Middle frontal gyrus (tissue), 1 donor: ENCODE measurements at regions not wholly inside any gene's neighbourhood (a gene's known extent, or its start where the extent isn't known, plus 50 kb on each side); places are given as distances from the start of the nearest gene placed in this dataset.

Source experiments
- DNase-seq: peaks from one replicate; pipeline ENCODE4 v3.0.0-alpha.2; 2015; ENCODE audit warnings: low spot score; ENCODE audit errors: extremely low spot score

DNA sequence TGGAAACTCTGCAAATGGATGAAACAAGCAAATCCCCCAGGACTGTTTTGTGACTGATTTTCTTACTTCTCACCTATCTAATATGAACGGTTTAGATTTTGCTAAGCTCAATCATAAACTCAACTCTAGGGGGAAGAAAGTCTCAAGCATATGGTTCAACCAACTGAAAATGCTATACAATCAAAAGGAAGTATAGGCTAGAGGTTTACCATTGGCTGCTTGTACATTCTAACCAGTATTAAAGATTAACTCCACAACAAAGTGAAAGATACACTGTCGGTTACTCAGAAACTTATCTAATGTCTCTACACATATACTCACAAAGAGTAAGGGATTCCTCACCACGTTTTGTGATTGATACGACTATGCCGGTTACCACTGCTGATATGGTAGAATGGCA is 281.8 kb upstream of the SOX5 start:
- DNase-seq, result no peak

DNA sequence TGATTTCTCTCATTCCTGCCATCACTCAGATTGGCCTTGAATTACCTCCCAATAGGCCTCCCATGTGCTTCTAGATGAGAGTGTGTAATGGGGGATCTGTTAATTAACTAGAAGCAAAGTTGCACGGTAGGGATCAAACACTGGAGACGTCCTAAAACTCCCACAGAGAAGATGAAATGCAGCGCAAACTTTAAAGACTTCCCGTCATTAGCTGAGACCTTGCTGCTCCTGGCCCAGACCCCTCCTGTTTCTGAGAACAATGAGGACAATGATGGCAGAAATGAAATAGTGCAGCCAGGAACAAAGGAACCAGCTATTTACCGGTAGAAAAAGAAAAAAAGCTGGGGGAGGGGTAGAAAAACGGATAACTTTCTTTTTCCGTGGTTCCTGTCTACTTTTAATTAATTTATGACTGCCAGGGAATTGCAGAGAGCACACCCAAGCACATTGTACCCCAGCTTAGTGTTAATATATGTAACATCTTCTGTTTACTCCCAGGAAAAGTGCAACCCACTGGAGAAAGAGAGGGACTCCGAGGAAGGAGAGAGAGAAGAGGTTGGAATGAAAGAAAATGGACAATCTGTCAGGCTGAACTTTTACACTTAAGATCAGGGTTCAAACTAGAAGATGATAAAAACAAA is 280.7 kb upstream of the SOX5 start:
- no peak for DNase-seq

DNA sequence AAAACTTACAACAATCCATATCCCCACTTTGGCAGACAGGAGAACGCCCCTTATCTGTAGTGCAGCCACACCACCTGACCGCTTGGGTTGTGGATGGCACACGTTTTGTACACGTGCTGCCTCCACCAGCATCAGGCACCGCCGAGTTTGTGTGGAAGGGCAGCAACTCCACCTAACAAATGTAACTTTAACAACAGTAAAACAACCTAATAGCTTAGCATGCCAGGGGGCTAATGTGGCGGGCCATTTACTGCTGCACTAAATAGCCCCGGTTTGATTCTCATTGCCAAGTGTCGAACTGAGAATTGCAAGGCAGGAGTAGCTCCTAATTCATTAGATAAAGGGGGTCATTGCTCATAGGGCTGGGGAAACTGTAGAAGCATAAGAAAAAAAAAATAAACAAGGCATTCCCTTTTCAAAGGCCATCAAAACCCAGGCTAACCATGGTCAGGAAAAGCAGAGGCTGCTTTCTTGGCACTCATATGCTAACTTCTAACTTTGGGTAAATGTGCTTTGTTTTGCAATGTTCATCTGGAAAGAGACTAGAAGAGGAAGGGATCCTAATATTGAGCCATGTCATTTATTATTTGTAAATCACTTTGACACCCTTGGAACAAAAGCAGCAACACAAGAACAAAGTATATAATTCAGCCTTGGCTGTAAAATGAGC is 279.7 kb upstream of the SOX5 start:
- DNase-seq, result no peak

DNA sequence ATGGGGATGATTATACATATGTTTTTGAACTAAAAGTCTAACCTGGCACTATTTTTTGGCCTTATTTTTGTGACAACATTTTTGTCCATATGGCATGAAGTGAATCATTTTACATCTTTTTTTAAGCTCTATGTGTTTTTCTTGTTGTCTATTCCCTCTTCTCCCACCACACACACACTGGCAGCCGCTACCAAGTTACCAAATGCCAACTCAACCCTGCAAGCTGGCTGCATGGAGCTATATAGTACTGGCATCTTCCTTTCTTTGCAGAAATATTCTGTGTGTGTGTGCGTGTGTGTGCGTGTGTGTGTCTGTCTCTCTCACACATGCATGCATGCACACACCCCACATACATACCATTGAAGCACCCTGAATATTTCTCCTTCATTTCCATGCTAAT is 278.9 kb upstream of the SOX5 start:
- DNase-seq, result peak; percentile 36

DNA sequence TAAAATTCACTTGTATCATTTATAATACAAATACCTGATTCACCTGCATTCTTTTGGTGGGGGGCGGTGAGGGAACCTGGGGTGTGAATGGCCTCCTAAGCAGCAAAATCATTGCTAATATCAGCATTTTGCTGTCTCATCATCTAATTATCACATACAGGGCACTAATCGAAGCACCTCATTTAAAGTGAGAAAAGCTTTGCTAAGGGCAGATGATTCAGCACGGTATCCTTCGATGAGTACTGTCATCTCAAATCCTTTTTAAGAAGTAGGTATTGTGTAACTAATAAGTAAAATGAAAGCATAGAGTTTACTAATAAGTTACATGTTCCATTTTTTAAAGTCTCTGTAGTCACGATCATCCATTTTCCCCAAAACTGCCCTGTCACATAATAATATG is 278.1 kb upstream of the SOX5 start:
- no peak for DNase-seq

DNA sequence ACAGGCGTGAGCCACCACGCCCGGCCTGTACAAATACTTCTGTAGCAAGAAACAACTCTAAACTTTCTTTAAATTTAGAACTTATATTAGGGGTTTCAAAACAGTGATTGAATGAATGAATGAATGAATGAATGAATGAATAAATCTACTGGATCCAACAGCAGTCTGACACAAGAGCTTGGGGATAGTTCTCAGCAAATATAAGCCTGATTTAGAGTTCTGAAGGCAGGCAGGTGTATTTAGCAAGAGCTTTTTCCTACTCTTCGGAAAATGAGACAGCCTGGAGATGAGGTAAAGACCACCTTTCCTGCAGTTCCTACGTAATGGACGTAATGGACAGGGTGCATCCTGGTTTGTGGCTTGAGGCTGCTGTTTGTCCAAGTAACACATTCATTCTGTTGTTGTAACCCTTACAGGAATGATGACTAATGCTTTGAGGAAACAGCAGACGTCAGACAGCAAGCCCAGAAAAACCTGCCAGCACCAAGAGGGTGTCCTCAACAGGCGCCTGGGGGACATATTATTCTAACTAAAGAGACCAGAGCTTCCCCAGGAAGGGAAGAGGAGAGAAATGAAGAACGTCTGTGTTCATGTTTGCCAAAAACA is 277.4 kb upstream of the SOX5 start:
- no peak for DNase-seq

DNA sequence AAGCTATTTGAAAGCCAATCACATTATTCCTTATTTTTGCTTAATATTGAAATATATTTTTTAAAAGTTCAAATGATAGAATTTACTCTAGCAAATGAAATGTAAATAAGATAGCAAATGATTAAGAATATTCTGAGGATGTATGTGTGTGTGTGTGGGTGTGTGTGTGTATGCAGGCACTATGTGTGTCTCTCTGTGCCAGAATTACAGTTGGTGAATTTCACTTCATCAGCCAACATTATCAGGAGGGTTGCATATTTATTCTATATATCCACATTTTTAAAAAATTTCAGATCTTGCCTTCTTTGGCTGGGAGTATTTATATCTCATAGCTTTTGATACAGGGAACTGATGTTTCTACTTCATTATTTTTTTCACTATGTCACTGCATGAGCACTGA is 274.9 kb upstream of the SOX5 start:
- no peak for DNase-seq

DNA sequence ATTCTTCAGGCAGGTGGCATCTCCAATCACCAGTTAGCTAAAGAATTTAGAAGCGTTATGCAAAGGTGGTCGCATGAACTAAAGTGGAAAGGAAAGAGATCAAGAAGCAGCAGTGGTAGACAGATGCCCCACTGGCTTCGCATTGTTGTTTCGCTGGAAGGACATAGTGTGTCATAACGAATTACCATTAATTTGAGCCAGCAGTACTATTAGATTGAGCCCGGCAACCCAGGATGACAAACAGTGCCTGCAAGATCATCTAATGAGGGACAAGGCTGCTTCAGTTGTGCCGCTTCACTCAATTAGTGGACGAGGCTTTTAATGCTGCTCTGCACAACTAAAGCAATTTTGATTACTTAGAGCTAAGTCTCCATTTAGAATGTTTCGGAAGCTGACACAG is 274.5 kb upstream of the SOX5 start:
- DNase-seq, result no peak

DNA sequence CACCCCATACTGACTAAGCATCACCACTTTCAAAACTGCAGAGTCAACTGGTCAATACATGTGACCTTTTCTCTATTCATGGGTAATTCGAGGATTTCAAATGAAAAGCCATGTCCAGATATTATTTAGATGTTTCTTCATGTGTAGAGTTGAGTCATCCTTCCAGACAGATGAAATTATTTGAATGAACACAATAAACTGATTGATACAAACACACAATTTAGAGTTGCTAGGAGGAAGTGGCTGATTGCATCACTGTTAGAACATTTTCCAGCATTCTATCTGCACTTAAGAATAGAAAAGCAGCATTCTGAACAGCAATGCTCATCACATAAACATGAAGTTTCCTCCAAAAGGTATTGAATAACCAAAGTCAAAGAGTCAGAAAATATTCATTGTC is 273.5 kb upstream of the SOX5 start:
- no peak for DNase-seq

DNA sequence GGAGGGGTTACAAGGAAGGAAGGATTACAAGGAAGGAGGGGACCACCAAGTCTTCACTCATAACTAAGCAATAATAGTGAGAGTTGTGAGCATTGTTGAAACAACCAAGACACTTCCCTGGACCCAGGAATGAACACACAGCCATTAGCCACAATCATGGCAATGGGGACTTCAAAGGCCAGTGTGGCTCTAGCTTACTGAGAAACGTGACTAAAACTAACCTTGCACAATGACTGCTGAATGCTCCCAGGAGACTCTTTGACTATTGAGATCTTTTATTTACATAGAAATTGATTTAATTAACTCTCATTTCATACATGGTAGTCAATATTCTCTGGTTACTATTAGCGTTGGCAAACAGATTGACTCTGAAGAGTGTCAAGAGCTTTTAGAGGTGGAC is 263.0 kb upstream of the SOX5 start:
- DNase-seq, result no peak

DNA sequence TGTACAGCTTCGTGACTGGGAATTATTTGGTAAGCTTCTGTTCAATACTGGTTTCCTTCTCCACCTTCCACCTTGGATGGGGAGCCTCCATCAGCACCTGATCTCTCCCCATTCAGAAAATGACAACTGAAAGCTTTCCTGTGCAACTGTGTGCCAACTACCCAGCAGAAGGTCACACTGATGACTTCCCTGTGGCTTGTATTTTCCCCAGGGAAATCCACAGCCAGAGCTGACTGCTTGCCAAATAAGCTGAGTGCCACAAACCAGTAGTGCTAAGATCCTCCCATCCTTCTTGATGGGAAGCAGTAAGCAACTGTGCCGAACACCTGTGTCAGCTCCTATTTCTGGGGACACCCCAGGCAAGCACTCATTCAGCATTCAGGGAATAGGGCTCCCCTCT is 257.2 kb upstream of the SOX5 start:
- DNase-seq, result no peak

DNA sequence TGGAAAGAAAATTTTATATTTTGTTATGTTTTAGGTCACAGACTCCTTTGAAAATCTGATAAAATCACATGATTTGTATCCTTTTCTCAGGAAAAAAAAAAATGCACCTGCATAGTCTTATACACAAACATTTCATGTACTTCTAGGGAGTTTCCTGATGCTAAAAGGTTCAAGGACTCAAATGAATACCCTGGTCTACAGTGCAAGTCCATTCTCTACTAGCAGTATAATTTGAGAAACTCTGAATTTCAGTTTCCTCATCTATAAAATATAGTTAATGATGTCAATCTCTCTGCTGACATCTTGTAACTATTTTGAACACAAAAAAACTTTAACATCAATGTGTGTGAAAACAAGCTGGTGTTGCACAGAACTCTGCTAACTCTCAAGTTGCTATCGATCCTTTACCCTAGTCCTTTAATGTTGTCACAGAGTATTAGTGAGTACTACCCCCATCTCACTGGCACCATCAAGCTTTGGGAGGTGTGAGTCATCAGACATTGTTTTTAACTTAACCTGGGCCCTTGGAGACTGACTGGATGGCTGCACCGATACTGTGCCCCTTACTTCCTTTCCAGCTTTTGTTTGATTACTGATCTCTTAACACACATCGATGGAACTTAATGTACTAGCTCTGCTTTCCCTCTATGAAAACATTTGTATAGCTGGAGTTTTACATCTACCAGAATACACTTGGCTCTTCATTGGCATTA is 251.9 kb upstream of the SOX5 start:
- DNase-seq, result no peak

DNA sequence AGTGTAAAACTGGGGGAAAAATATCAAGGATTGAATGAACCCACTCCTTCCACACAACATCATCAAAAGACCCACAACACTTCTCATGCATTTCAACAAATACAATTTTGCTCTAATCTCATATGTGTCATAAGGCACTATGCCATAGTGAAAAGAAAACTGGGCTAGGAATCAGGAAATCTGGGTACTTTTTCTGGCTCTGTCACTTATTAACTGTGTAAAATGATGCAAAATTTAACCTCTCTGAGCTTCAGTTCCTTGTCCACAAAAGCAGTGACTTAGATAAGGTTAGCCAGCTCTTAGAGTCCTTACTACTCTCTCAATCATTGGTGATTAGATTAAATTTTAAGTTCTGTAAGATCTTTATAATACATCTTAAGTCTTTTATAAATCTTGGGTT is 250.5 kb upstream of the SOX5 start:
- no peak for DNase-seq

DNA sequence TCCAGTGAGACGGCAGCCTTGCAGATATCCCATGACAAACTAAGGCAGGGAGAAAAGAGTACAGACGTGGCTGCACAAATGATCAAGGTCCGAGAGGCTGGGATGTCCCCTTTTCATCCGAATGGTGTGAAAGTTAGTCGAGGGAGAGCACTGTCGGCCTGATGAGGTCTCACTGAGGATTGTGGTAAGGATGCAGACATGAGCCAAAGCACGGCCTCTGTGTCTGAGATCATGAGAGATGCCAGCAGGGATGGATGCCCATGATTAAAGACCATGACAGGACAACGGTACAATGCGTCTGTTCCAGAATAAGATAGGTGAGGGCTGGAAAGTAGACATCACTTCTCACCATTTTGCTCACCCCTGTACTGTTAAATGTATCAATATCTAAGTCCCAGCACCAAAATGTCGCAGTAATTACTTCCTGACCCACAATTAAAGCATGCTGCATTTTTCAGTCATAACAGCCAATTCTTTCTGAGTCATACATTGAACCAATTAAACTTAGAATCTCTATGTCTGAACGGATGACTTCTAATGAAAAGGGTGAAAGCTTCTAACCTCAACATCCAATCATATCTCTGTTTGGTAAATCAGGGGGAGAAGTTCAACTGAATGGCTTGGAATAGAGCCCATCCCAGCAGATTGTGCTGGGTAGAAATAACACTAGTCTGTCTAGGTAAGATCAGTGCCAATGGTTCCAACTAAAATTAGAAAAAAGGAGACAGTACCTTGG is 249.6 kb upstream of the SOX5 start:
- DNase-seq, result no peak

DNA sequence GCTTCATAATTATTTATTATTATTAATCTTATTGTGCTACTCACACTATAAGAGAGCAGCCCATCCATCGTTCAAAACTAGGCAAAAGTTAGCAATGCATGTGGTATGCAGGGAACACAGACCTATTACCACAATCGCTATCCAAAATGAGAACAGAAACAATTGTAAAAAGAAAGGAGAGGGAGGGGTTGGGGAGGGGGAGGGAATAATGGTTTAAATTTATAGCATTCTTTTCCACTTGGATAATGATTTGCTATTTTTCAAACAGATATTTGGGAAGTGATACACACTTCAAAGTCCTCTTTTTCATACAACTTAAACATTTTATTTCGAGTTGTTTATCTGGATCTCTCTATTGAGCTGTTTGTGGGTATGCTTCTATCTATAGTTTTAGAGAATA is 248.6 kb upstream of the SOX5 start:
- no peak for DNase-seq

DNA sequence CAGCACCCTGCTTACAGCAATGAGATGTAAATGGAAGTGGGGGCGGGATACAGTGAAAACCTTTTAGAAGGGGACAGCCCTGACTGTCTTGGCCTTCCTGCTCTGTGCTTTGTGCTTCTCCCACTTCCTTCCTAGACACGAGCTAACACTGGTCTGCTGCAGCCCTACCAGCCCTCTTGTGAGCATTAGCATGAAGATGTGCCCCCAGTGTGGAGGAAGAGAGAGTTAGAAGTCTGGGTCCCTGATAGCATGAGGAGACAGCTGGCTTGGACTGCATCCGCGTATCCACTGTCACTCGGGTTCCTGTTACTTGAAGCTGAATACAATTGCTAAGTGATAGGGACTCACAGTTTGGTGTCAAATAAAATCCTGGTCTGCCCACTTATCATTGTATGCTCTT is 248.1 kb upstream of the SOX5 start:
- no peak for DNase-seq

DNA sequence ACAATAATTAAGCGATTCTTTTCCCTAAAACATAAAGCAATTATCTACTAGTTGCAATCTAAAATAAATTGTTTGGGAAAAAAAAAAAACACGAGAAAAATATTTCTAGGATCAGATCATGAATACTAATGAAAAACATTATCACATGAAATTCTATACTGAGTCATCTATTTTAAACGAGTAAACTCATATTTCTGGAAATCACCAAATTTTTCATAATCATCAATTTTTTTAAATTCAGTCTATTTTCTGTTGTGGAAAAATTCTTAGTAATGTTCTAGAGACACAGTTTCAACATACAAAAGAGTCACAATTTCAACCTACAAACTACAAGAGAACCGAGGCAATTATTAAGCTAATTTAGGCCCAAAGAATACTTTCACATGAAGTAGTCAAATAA is 245.6 kb upstream of the SOX5 start:
- no peak for DNase-seq

DNA sequence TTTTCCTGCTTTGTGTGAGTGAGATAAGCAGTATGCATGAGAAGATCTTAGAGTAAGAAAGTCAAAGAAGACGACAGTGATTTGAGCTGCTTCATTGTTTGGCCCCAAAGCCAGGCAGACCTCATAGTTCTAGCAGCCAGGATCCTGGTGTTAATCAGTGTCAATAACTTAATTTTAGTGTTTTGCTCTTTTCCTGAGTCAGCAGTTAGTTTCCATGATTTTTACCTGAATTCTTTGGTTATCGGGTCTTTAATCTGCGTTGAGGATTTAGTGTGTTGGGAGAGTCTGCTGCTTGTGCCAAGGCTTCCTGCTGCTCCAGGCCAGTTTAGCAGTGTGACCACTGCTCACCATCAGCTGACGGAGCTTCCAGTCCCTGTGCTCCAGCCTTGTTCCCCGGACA is 241.6 kb upstream of the SOX5 start:
- DNase-seq, result no peak

DNA sequence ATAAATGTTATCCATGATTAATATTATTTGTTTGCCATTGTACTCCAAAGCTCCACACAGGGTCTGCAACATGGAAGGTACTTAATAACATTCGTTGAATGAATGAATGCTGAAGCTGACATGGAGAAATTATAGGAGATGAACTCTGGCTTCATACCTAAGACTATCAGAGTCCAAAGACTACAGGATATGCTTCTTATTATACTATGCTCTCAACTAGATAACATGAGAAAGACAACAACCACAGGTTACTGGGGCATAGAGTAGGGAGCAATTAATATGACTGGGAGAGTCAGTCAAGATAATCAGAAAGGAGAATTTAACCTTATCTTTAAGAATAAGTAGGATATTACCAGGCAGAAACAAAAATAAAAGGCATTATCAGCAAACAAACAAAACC is 236.3 kb upstream of the SOX5 start:
- no peak for DNase-seq

DNA sequence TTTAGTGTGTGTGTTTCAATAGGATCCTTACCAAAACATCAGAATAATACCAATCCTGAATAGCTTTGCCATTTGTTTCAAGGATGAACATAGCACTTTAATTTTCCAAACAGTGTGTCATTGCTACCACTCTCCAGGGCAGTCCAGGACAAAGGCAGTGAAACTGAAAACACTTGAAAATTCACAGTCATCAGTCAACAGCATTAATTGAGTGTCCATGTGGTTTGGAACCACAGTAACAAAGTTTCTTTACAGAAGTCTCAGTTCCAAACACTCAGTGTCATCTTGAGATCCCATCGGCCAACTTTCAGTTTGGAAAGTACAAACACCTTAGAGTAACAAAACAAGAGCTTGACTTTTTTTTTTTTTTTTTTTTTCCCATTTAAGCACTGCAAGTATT is 228.4 kb upstream of the SOX5 start:
- DNase-seq, result no peak

DNA sequence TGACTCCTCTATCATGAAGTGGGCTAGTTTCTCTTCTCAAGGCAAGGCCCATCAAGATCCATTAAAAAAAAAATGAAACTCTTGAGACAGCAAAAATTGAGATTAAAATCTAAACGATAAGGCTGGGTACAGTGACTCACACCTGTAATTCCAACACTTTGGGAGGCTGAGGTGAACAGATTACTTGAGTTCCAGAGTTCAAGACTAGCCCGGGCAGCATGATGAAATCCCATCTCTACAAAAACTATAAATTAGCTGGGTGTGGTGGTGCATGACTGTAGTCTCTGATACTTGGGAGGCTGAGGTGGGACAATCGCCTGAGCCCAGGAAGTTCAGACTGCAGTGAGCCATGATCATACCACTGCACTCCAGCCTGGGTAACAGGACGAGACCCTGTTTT is 226.5 kb upstream of the SOX5 start:
- no peak for DNase-seq

DNA sequence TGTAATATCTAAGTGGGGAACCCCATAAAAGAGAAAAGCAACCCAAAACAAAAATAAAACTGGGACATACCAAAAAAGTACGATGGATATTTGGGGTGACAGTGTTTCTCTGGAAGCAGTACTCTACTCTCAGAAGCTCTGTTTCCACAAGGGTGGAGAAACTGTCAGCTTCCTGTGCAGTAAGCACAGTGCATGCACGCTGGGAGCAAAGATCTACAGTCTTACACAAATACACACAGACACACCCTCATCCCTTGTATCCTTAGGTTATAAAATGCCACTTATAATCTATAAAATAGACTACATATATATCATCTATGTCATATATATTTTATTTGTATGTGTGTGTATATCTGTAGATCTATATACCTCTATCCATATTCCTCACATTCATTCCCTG is 225.8 kb upstream of the SOX5 start:
- no peak for DNase-seq
